HG03108 (cell line): ENCODE measurements at regions not wholly inside any gene's neighbourhood (a gene's known extent, or its start where the extent isn't known, plus 50 kb on each side); places are given as distances from the start of the nearest gene placed in this dataset.

Experiments used
- ATAC-seq: cut with Tn5 transposase; IDR thresholded peaks from one replicate; pipeline ENCODE4 v1.9.1; 2021; ENCODE audit warnings: moderate library complexity; ENCODE audit not compliant: unreplicated experiment

GRCh38 chr2:5370158-5370557 lies 322.0 kb upstream of the SOX11 start:
- no peak for ATAC-seq

GRCh38 chr2:5372141-5372540 lies 320.0 kb upstream of the SOX11 start:
- no peak for ATAC-seq

GRCh38 chr2:5373200-5373599 lies 319.0 kb upstream of the SOX11 start:
- no peak for ATAC-seq

GRCh38 chr2:5374762-5375161 lies 317.4 kb upstream of the SOX11 start:
- no peak for ATAC-seq

- no peak for ATAC-seq
Measured at GRCh38 chr2:5377323-5377722, 314.9 kb upstream of the SOX11 start.

GRCh38 chr2:5379811-5380210 lies 312.4 kb upstream of the SOX11 start:
- no peak for ATAC-seq

GRCh38 chr2:5385596-5385995 lies 306.6 kb upstream of the SOX11 start:
- ATAC-seq = no peak

- ATAC-seq = no peak
Measured at GRCh38 chr2:5387406-5387805, 304.8 kb upstream of the SOX11 start.

GRCh38 chr2:5389740-5390139 lies 302.4 kb upstream of the SOX11 start:
- ATAC-seq = no peak

- no peak for ATAC-seq
Measured at GRCh38 chr2:5391362-5391761, 300.8 kb upstream of the SOX11 start.

GRCh38 chr2:5392658-5393057 lies 299.5 kb upstream of the SOX11 start:
- ATAC-seq = no peak

GRCh38 chr2:5393474-5393873 lies 298.7 kb upstream of the SOX11 start:
- ATAC-seq = no peak

- ATAC-seq = no peak
Measured at GRCh38 chr2:5394223-5394622, 298.0 kb upstream of the SOX11 start.

- ATAC-seq = no peak
Measured at GRCh38 chr2:5401115-5401657, 291.0 kb upstream of the SOX11 start.

GRCh38 chr2:5403392-5403791 lies 288.8 kb upstream of the SOX11 start:
- no peak for ATAC-seq

GRCh38 chr2:5409898-5410381 lies 282.2 kb upstream of the SOX11 start:
- ATAC-seq = no peak

- no peak for ATAC-seq
Measured at GRCh38 chr2:5410991-5411700, 281.0 kb upstream of the SOX11 start.

GRCh38 chr2:5412001-5412400 lies 280.2 kb upstream of the SOX11 start:
- no peak for ATAC-seq

- ATAC-seq = no peak
Measured at GRCh38 chr2:5433855-5434254, 258.3 kb upstream of the SOX11 start.

GRCh38 chr2:5437375-5437774 lies 254.8 kb upstream of the SOX11 start:
- ATAC-seq = no peak

- no peak for ATAC-seq
Measured at GRCh38 chr2:5440174-5440573, 252.0 kb upstream of the SOX11 start.

- ATAC-seq = no peak
Measured at GRCh38 chr2:5442736-5443135, 249.4 kb upstream of the SOX11 start.

GRCh38 chr2:5444168-5444567 lies 248.0 kb upstream of the SOX11 start:
- no peak for ATAC-seq
